ENCODE measurements at regions not wholly inside any gene's neighbourhood (a gene's known extent, or its start where the extent isn't known, plus 50 kb on each side); places are given as distances from the start of the nearest gene placed in this dataset.
A peak's percentile ranks its signal among the peaks of the same experiment; 100 is the strongest.

DNA sequence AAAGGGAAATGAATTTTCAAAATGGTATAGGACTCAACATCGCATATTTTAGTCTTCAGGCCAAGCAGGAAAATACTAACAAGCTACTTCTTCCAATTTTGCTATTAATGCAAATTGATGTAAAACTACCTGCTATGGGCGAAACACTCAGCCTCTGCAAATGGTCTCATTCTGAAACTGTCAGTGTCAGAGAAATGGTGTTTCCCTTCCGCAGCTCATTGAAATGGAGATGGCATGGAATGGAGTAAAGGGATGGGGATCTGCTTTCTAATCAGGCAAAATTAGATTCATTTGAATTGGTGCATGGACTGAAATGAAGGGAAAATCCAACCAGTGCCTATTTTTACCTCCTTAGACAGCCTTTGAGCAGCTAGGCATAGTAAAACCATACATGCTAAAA lies 80.4 kb upstream of the EEA1 start:
- DNase-seq (ENCODE audit: low spot score), result no peak
- Histone ChIP-seq H3K36me3 (replicated peaks; ENCODE audit: insufficient read depth, low read depth) (no peaks in the 10 kb centered on the region), H3K4me1 (ENCODE audit: insufficient read depth) (no peaks in the 10 kb centered on the region), H3K9me3 (ENCODE audit: low read depth) (no peaks in the 10 kb centered on the region), H3K27ac (peak overlapping the region; percentile 2), H3K4me3 (no peak overlapping the region), H3K79me2 (no peaks in the 10 kb centered on the region), H3K27me3 (no peaks in the 10 kb centered on the region), H4K20me1 (ENCODE audit: insufficient read depth, poor library complexity, severe bottlenecking) (no peaks in the 10 kb centered on the region), H3K9me2 (replicated peaks; ENCODE audit: insufficient read depth) (no peaks in the 10 kb centered on the region), H2AFZ (no peak overlapping the region), H3K4me2 (no peak overlapping the region)
- 92% methylated on average over 3 of the region's 3 CpGs for WGBS (ENCODE audit: low lambda C conversion rate, missing lambda C conversion rate)
- TF ChIP-seq, protein P1, sequence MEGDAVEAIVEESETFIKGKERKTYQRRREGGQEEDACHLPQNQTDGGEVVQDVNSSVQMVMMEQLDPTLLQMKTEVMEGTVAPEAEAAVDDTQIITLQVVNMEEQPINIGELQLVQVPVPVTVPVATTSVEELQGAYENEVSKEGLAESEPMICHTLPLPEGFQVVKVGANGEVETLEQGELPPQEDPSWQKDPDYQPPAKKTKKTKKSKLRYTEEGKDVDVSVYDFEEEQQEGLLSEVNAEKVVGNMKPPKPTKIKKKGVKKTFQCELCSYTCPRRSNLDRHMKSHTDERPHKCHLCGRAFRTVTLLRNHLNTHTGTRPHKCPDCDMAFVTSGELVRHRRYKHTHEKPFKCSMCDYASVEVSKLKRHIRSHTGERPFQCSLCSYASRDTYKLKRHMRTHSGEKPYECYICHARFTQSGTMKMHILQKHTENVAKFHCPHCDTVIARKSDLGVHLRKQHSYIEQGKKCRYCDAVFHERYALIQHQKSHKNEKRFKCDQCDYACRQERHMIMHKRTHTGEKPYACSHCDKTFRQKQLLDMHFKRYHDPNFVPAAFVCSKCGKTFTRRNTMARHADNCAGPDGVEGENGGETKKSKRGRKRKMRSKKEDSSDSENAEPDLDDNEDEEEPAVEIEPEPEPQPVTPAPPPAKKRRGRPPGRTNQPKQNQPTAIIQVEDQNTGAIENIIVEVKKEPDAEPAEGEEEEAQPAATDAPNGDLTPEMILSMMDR (IDR thresholded peaks at IDR 0.05; ENCODE audit: poor library complexity), result no peak

DNA sequence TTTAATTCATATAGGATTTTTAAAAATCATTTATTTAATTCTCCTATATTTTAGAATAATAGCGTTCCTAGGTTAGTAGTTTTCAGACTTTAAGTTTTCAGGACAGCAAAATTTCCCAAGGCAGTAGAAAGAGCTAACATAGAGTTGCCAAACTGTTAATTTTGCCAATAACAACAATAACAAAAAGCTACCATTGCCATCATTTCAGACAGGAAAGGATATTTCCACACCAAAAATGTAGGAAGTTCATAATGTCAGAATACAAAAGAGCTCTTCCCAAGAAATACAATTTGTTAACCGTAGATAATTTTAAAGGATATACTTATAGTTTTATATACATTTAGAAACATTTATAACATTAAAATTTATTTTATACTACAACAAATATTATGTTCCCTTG lies 81.4 kb upstream of the EEA1 start:
- Histone ChIP-seq H3K4me1 (ENCODE audit: insufficient read depth) (peaks cover 9% of the 10 kb centered on the region), H2AFZ (no peak overlapping the region), H3K36me3 (replicated peaks; ENCODE audit: insufficient read depth, low read depth) (no peaks in the 10 kb centered on the region), H3K27ac (no peak overlapping the region), H3K4me3 (no peak overlapping the region), H4K20me1 (ENCODE audit: insufficient read depth, poor library complexity, severe bottlenecking) (no peaks in the 10 kb centered on the region), H3K9me3 (ENCODE audit: low read depth) (no peaks in the 10 kb centered on the region), H3K4me2 (no peak overlapping the region), H3K9me2 (replicated peaks; ENCODE audit: insufficient read depth) (no peaks in the 10 kb centered on the region), H3K27me3 (no peaks in the 10 kb centered on the region), H3K79me2 (no peaks in the 10 kb centered on the region)
- no peak for DNase-seq (ENCODE audit: low spot score)
- 95% methylated on average over 2 of the region's 2 CpGs for WGBS (ENCODE audit: low lambda C conversion rate, missing lambda C conversion rate)
- TF ChIP-seq, protein P1 (IDR thresholded peaks at IDR 0.05; ENCODE audit: poor library complexity), result no peak
- no peak for TF ChIP-seq EZH2phosphoT487 (IDR thresholded peaks at IDR 0.05; ENCODE audit: low read depth, severe bottlenecking, unreplicated experiment)
- TF ChIP-seq EZH2 (IDR thresholded peaks at IDR 0.05; ENCODE audit: borderline replicate concordance), result no peak

DNA sequence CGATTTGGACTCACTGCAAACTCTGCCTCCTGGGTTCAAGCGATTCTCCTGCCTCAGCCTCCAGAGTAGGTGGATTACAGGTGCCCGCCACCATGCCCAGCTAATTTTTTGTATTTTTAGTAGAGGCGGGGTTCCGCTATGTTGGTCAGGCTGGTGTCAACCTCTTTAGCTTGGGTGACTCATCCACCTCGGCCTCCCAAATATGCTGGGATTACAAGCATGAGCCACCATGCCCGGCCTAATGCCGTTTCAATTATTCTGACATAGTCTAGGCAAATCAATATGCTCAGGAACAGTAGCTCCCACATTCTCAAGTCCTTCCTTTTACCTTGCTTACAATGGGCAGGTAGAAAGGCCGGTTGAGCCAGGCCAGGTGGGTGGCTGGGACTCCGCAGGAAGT lies 82.0 kb upstream of the EEA1 start:
- Histone ChIP-seq H3K4me1 (ENCODE audit: insufficient read depth) (peaks cover 11% of the 10 kb centered on the region), H3K79me2 (no peaks in the 10 kb centered on the region), H3K4me2 (no peak overlapping the region), H3K27ac (no peak overlapping the region), H2AFZ (no peak overlapping the region), H4K20me1 (ENCODE audit: insufficient read depth, poor library complexity, severe bottlenecking) (no peaks in the 10 kb centered on the region), H3K36me3 (replicated peaks; ENCODE audit: insufficient read depth, low read depth) (no peaks in the 10 kb centered on the region), H3K9me2 (replicated peaks; ENCODE audit: insufficient read depth) (no peaks in the 10 kb centered on the region), H3K9me3 (ENCODE audit: low read depth) (no peaks in the 10 kb centered on the region), H3K27me3 (no peaks in the 10 kb centered on the region), H3K4me3 (no peak overlapping the region)
- WGBS (ENCODE audit: low lambda C conversion rate, missing lambda C conversion rate), result 96% methylated on average over 10 of the region's 10 CpGs
- DNase-seq (ENCODE audit: low spot score), result no peak
- no peak for TF ChIP-seq EZH2 (IDR thresholded peaks at IDR 0.05; ENCODE audit: borderline replicate concordance)
- TF ChIP-seq, protein P1 (IDR thresholded peaks at IDR 0.05; ENCODE audit: poor library complexity), result no peak
- TF ChIP-seq EZH2phosphoT487 (IDR thresholded peaks at IDR 0.05; ENCODE audit: low read depth, severe bottlenecking, unreplicated experiment), result no peak
